CD14-positive monocyte (primary cell): ENCODE measurements at regions not wholly inside any gene's neighbourhood (a gene's known extent, or its start where the extent isn't known, plus 50 kb on each side); places are given as distances from the start of the nearest gene placed in this dataset.

ENCODE experiments used
- DNase-seq, 3 donors: peaks; one replicate each; pipeline ENCODE4 v3.0.0-alpha.2; 2011 to 2022
- H2AFZ ChIP-seq: 2 replicates; pipeline ENCODE4 v1.6.0; 2012; ENCODE audit warnings: mild to moderate bottlenecking, low read depth, low read length, inconsistent platforms; ENCODE audit not compliant: insufficient read depth, poor library complexity, severe bottlenecking
- H3K27ac ChIP-seq, 2 donors: 1 replicate in 1 of 2; 2 replicates in 1 of 2; pipeline ENCODE4 v1.5.1; 2012 to 2013; ENCODE audit warnings: low read length in 2 of 2, control low read depth in 1 of 2, inconsistent platforms in 1 of 2, low read depth in 1 of 2, mild to moderate bottlenecking in 1 of 2
- H3K27me3 ChIP-seq, 2 donors: one replicate each; pipeline versions ENCODE4 v1.6.0 to v1.6.1; 2011 to 2013; ENCODE audit warnings: low read length in 2 of 2; ENCODE audit not compliant: control insufficient read depth in 2 of 2, insufficient read depth in 2 of 2
- H3K36me3 ChIP-seq, 2 donors: replicated peaks in 1 of 2; 1 replicate in 1 of 2; 2 replicates in 1 of 2; pipeline versions ENCODE4 v1.5.1 to v1.6.1; 2012 to 2013; ENCODE audit warnings: low read length in 2 of 2, control low read depth in 1 of 2, inconsistent platforms in 1 of 2, mild to moderate bottlenecking in 1 of 2; ENCODE audit not compliant: insufficient read depth in 2 of 2, control insufficient read depth in 1 of 2
- H3K4me1 ChIP-seq, 2 donors: 1 replicate in 1 of 2; 2 replicates in 1 of 2; pipeline versions ENCODE4 v1.5.1 to v1.6.1; 2012 to 2013; ENCODE audit warnings: low read length in 2 of 2, control low read depth in 1 of 2, inconsistent platforms in 1 of 2, mild to moderate bottlenecking in 1 of 2, moderate library complexity in 1 of 2; ENCODE audit not compliant: insufficient read depth in 2 of 2, control insufficient read depth in 1 of 2
- H3K4me2 ChIP-seq: replicated peaks from 2 replicates; pipeline ENCODE3; 2012; ENCODE audit warnings: low read length, moderate library complexity, mild to moderate bottlenecking; ENCODE audit not compliant: poor library complexity, severe bottlenecking; ENCODE audit errors: extremely low read depth
- H3K4me3 ChIP-seq, 3 experiments: fragments of 200-600 bp in 1 of 3; sonication (generic) in 1 of 3; replicated peaks in 1 of 3; 1 replicate in 2 of 3; 2 replicates in 1 of 3; pipeline ENCODE4 v1.5.1; 2011 to 2013; ENCODE audit warnings: low read length in 3 of 3, mild to moderate bottlenecking in 3 of 3, control low read depth in 2 of 3, low read depth in 2 of 3, inconsistent platforms in 1 of 3, moderate library complexity in 1 of 3
- H3K79me2 ChIP-seq: 2 replicates; pipeline ENCODE4 v1.6.0; 2012; ENCODE audit warnings: mild to moderate bottlenecking, control low read depth, inconsistent platforms, low read length, moderate library complexity; ENCODE audit not compliant: insufficient read depth
- H3K9ac ChIP-seq: 2 replicates; pipeline ENCODE4 v1.6.0; 2017; ENCODE audit warnings: low read length, mild to moderate bottlenecking; ENCODE audit not compliant: insufficient read depth, poor library complexity, severe bottlenecking
- H3K9me3 ChIP-seq, 2 donors: replicated peaks in 1 of 2; 1 replicate in 1 of 2; 2 replicates in 1 of 2; pipeline versions ENCODE4 v1.5.1 to v1.6.1; 2012 to 2013; ENCODE audit warnings: low read length in 2 of 2, control low read depth in 1 of 2; ENCODE audit not compliant: control insufficient read depth in 1 of 2, insufficient read depth in 1 of 2
- H4K20me1 ChIP-seq: 2 replicates; pipeline ENCODE4 v1.6.0; 2012; ENCODE audit warnings: mild to moderate bottlenecking, low read length, control low read depth, moderate library complexity; ENCODE audit not compliant: insufficient read depth
- H3K27ac Mint-ChIP-seq, 7 donors: one replicate each; pipeline ENCODE4 v1.8.0; 2020; ENCODE audit warnings: mild to moderate bottlenecking in 7 of 7, mixed read lengths in 7 of 7, moderate library complexity in 6 of 7, inconsistent platforms in 2 of 7
- H3K27me3 Mint-ChIP-seq, 3 donors: one replicate each; pipeline ENCODE4 v1.8.0; 2021 to 2022; ENCODE audit warnings: low read depth in 3 of 3, mild to moderate bottlenecking in 3 of 3, mixed read lengths in 3 of 3, moderate library complexity in 3 of 3, inconsistent platforms in 1 of 3
- H3K36me3 Mint-ChIP-seq, 2 donors: one replicate each; pipeline ENCODE4 v1.8.0; 2020; ENCODE audit warnings: mixed read lengths in 2 of 2, inconsistent platforms in 1 of 2, mild to moderate bottlenecking in 1 of 2
- H3K4me1 Mint-ChIP-seq: one replicate; pipeline ENCODE4 v1.8.0; 2020; ENCODE audit warnings: mild to moderate bottlenecking, mixed read lengths
- H3K4me3 Mint-ChIP-seq, 2 donors: one replicate each; pipeline ENCODE4 v1.8.0; 2020; ENCODE audit warnings: mild to moderate bottlenecking in 2 of 2, mixed read lengths in 2 of 2, moderate library complexity in 1 of 2
- H3K9me3 Mint-ChIP-seq, 7 donors: one replicate each; pipeline ENCODE4 v1.8.0; 2020 to 2022; ENCODE audit warnings: mixed read lengths in 7 of 7, mild to moderate bottlenecking in 6 of 7, moderate library complexity in 6 of 7, inconsistent platforms in 2 of 7
- CTCF ChIP-seq: fragments of 200-600 bp; IDR thresholded peaks from one replicate; pipeline ENCODE4 v1.8.0; 2022; ENCODE audit warnings: antibody characterized with exemption, mild to moderate bottlenecking
- WGBS: methylation state at CpG from one replicate; pipeline ENCODE4 v1.1.5; 2013; ENCODE audit warnings: missing lambda C conversion rate; ENCODE audit not compliant: insufficient coverage; 5-methylcytosine and 5-hydroxymethylcytosine counted together
- intact Hi-C, 2 donors: fragments of 100-400 bp; cut with micrococcal nuclease; formaldehyde crosslinking; loops; one replicate each; pipeline versions ENCODE4 v1.15.0 to v1.15.1; 2023

GRCh38 chr6:67127041-67127440 lies 1420.0 kb upstream of the EYS start:
- no peaks in the 10 kb centered on the region for H3K36me3 Mint-ChIP-seq
- H3K36me3 ChIP-seq, result no peaks in the 10 kb centered on the region
- H3K27me3 Mint-ChIP-seq, result no peaks in the 10 kb centered on the region
- DNase-seq, result no peak
- no peaks in the 10 kb centered on the region for H3K9me3 ChIP-seq
- no peaks in the 10 kb centered on the region for H3K4me1 ChIP-seq
- H3K4me3 ChIP-seq, result no peak overlapping the region
- no peaks in the 10 kb centered on the region for H4K20me1 ChIP-seq
- no peak overlapping the region for H3K27ac Mint-ChIP-seq
- H3K4me3 Mint-ChIP-seq, result no peak overlapping the region
- H3K4me2 ChIP-seq, result no peak overlapping the region
- no peaks in the 10 kb centered on the region for H3K79me2 ChIP-seq
- H3K27me3 ChIP-seq, result no peaks in the 10 kb centered on the region
- no CpG with 5 or more reads among the region's 1 CpG for WGBS
- H3K9me3 Mint-ChIP-seq, result no peaks in the 10 kb centered on the region
- H3K9ac ChIP-seq, result no peak overlapping the region
- H3K4me1 Mint-ChIP-seq, result no peaks in the 10 kb centered on the region
- no peak overlapping the region for H2AFZ ChIP-seq
- H3K27ac ChIP-seq, result no peak overlapping the region
- intact Hi-C loops, result no loop called here
- no peak for TF ChIP-seq CTCF

DNA sequence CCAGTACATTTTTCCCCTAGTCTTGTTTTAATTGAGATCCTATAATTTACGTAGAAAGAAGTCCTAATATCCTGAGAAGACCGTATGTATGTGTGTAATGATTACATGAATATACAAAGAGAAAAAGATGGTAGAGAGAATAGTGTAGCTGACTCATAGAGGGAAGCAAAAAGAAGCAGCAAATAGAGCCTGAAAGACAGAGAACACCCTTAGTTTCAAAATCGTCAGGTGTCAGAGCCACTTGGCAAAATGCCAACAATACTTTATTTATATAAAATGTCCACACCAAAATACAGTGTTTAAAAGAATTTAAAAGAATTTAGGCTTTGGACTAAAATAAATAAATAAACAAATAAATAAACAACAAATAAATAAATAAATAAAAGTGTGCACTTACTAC lies 1414.1 kb upstream of the EYS start:
- no peak for DNase-seq
- intact Hi-C loops, result no loop called here
- Histone ChIP-seq H3K27ac (no peak overlapping the region), H2AFZ (no peak overlapping the region), H3K4me3 (no peak overlapping the region), H3K4me2 (no peak overlapping the region), H3K9me3 (no peaks in the 10 kb centered on the region), H3K9ac (no peak overlapping the region), H3K4me1 (no peaks in the 10 kb centered on the region), H4K20me1 (no peaks in the 10 kb centered on the region), H3K36me3 (no peaks in the 10 kb centered on the region), H3K79me2 (no peaks in the 10 kb centered on the region), H3K27me3 (no peaks in the 10 kb centered on the region)
- H3K9me3 Mint-ChIP-seq, result peaks cover 0 to 2% (median 0%) of the 10 kb centered on the region in 7 donors
- H3K27ac Mint-ChIP-seq, result no peak overlapping the region
- WGBS, result 80% methylated on average over 1 of the region's 3 CpGs
- H3K27me3 Mint-ChIP-seq, result no peaks in the 10 kb centered on the region
- H3K4me3 Mint-ChIP-seq, result no peak overlapping the region
- no peaks in the 10 kb centered on the region for H3K36me3 Mint-ChIP-seq
- H3K4me1 Mint-ChIP-seq, result no peaks in the 10 kb centered on the region
- TF ChIP-seq CTCF, result no peak
